Ovary (tissue), 3 donors: ENCODE measurements at regions not wholly inside any gene's neighbourhood (a gene's known extent, or its start where the extent isn't known, plus 50 kb on each side); places are given as distances from the start of the nearest gene placed in this dataset.

Experiments
- CTCF ChIP-seq, 3 donors: fragments of 450-650 bp in 2 of 3; fragments of 200-600 bp in 1 of 3; IDR thresholded peaks; one replicate each; pipeline versions ENCODE4 v1.5.1 to v1.8.0; 2016 to 2022; ENCODE audit warnings: antibody characterized with exemption in 3 of 3, mild to moderate bottlenecking in 1 of 3
- EP300 ChIP-seq: sonication (generic); formaldehyde crosslinking; IDR thresholded peaks from one replicate; pipeline ENCODE4 v1.6.1; 2017; ENCODE audit warnings: antibody characterized with exemption
- POLR2A ChIP-seq: fragments of 450-650 bp; IDR thresholded peaks from one replicate; pipeline ENCODE4 v1.6.1; 2017; ENCODE audit warnings: antibody characterized with exemption, mild to moderate bottlenecking, moderate library complexity
- donor health status: DM: no; HTN: no; CAD: no.

GRCh38 chr5:44089424-44090144, 299.6 kb downstream of the FGF10 start:
- TF ChIP-seq CTCF (IDR thresholded peaks at IDR 0.05) (no peak), POLR2A (no peak), EP300 (no peak)
